Tibial nerve (tissue), 4 donors: ENCODE measurements at regions not wholly inside any gene's neighbourhood (a gene's known extent, or its start where the extent isn't known, plus 50 kb on each side); places are given as distances from the start of the nearest gene placed in this dataset.

Source experiments
- DNase-seq, 2 donors: peaks; one replicate each; pipeline ENCODE4 v3.0.0-alpha.2; 2019; ENCODE audit warnings: low spot score in 2 of 2
- H3K27ac ChIP-seq, 4 donors: fragments of 200-600 bp; sonication (generic) in 3 of 4; one replicate each; pipeline ENCODE4 v1.5.1; 2017 to 2019; ENCODE audit warnings: mild to moderate bottlenecking in 1 of 4
- H3K27me3 ChIP-seq, 2 donors: fragments of 200-600 bp; sonication (generic) in 1 of 2; one replicate each; pipeline versions ENCODE4 v1.5.1 to v1.6.0; 2017 to 2019
- H3K36me3 ChIP-seq, 3 donors: fragments of 200-600 bp; sonication (generic); one replicate each; pipeline ENCODE4 v1.5.1; 2018 to 2019
- H3K4me1 ChIP-seq, 4 donors: fragments of 200-600 bp; sonication (generic) in 3 of 4; one replicate each; pipeline ENCODE4 v1.5.1; 2017 to 2019
- H3K4me3 ChIP-seq, 4 donors: fragments of 200-600 bp; sonication (generic) in 3 of 4; one replicate each; pipeline ENCODE4 v1.5.1; 2017 to 2019; ENCODE audit warnings: mild to moderate bottlenecking in 1 of 4, moderate library complexity in 1 of 4
- H3K9me3 ChIP-seq, 4 donors: fragments of 200-600 bp; sonication (generic) in 3 of 4; one replicate each; pipeline ENCODE4 v1.5.1; 2017 to 2019
- EP300 ChIP-seq, 2 donors: sonication (generic); formaldehyde crosslinking; IDR thresholded peaks; one replicate each; pipeline ENCODE4 v1.6.1; 2017; ENCODE audit warnings: antibody characterized with exemption in 2 of 2, mild to moderate bottlenecking in 1 of 2
- POLR2A ChIP-seq, 2 donors: fragments of 450-650 bp; IDR thresholded peaks; one replicate each; pipeline ENCODE4 v1.6.1; 2017; ENCODE audit warnings: antibody characterized with exemption in 2 of 2, mild to moderate bottlenecking in 2 of 2, moderate library complexity in 2 of 2
- WGBS, 2 donors: methylation state at CpG; one replicate each; pipeline ENCODE4 v1.1.5; 2018; 5-methylcytosine and 5-hydroxymethylcytosine counted together
- TF ChIP-seq, protein P1 (sequence below), 5 experiments: fragments of 200-600 bp in 3 of 5; fragments of 450-650 bp in 2 of 5; sonication (generic) in 3 of 5; IDR thresholded peaks; one replicate each; pipeline ENCODE4 v1.5.1; 2016 to 2019; ENCODE audit warnings: antibody characterized with exemption in 5 of 5, mild to moderate bottlenecking in 3 of 5, moderate library complexity in 2 of 5

DNA sequence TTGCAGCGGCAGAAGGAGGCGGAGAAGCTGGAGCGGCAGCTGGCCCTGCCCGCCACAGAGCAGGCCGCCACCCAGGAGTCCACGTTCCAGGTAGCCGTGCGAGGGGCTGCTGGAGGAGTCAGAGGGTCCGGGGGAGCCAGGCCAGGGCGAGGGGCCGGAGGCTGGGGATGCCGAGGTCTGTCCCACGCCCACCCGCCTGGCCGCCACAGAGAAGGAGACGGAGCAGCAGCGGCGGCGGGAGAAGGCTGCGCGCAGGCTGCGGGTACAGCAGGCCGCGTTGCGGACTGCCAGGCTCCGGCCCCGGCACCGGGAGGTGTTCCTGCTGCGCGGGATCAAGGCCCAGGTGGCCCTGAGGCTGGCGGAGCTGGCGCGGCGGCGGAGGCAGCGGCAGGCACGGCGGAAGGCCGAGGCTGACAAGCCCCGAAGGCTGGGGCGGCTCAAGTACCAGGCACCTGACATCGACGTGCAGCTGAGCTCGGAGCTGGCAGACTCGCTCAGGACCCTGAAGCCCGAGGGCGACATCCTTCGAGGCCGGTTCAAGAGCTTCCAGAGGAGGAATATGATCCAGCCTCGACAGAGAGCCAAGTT, 625.0 kb downstream of the MCTP2 start:
- Histone ChIP-seq H3K36me3 (no peaks in the 10 kb centered on the region), H3K4me3 (no peak overlapping the region), H3K27me3 (no peaks in the 10 kb centered on the region), H3K9me3 (peaks cover 0 to 4% (median 0%) of the 10 kb centered on the region in 4 donors), H3K27ac (no peak overlapping the region), H3K4me1 (peaks cover 0 to 4% (median 0%) of the 10 kb centered on the region in 4 donors)
- DNase-seq, result no peak
- TF ChIP-seq, protein P1, sequence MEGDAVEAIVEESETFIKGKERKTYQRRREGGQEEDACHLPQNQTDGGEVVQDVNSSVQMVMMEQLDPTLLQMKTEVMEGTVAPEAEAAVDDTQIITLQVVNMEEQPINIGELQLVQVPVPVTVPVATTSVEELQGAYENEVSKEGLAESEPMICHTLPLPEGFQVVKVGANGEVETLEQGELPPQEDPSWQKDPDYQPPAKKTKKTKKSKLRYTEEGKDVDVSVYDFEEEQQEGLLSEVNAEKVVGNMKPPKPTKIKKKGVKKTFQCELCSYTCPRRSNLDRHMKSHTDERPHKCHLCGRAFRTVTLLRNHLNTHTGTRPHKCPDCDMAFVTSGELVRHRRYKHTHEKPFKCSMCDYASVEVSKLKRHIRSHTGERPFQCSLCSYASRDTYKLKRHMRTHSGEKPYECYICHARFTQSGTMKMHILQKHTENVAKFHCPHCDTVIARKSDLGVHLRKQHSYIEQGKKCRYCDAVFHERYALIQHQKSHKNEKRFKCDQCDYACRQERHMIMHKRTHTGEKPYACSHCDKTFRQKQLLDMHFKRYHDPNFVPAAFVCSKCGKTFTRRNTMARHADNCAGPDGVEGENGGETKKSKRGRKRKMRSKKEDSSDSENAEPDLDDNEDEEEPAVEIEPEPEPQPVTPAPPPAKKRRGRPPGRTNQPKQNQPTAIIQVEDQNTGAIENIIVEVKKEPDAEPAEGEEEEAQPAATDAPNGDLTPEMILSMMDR (IDR thresholded peaks at IDR 0.05), result no peak
- TF ChIP-seq POLR2A (IDR thresholded peaks at IDR 0.05), result no peak
- no peak for TF ChIP-seq EP300 (IDR thresholded peaks at IDR 0.05)
- 94 to 95% methylated on average over 45 to 50 of the region's 50 CpGs for WGBS, 2 donors

DNA sequence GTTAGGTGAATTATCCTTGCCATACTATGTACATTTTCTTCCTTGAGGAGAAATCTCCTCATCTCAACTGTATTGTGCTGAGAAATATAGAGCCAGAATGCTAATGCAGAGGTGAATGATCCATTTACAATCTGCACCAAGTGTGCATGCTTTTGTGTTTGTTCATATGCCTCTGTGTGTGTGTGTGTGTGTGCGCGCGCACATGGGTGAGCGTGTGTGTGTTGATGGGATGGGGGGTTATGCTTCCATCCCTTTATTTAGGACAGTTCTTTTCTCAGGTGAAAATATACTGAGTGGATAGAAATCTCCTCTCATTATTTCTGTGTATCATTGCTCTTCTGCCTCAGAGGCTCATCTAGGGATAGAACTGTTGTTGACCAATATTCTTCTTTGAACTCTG, 626.1 kb downstream of the MCTP2 start:
- H3K4me1 ChIP-seq, result peaks cover 0 to 4% (median 0%) of the 10 kb centered on the region in 4 donors
- H3K36me3 ChIP-seq, result no peaks in the 10 kb centered on the region
- H3K27me3 ChIP-seq, result no peaks in the 10 kb centered on the region
- no peak for DNase-seq
- peaks cover 0 to 4% (median 0%) of the 10 kb centered on the region in 4 donors for H3K9me3 ChIP-seq
- no peak overlapping the region for H3K4me3 ChIP-seq
- TF ChIP-seq EP300 (IDR thresholded peaks at IDR 0.05) (no peak), POLR2A (IDR thresholded peaks at IDR 0.05) (no peak)
- TF ChIP-seq, protein P1 (IDR thresholded peaks at IDR 0.05), result no peak
- WGBS, 2 donors, result 95 to 99% methylated on average over 4 of the region's 4 CpGs
- no peak overlapping the region for H3K27ac ChIP-seq

DNA sequence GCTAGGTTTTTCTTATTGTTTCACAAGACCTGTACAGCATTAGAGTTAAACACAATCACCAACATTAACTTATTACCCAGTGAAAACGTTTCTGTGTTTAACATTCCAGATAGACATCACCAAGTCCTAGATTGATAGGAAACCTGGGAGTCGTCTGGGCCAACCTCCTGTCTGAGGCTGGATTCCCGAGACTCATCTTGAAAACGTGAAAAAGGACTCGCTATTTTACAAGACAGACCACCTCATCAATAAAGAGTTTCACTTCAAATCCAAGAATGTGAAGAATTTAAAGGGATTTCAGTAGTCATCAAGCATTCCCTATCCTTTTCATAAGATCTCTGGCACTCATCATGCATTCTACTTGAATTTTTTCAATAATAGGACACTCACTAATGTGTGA, 626.6 kb downstream of the MCTP2 start:
- 53 to 56% methylated on average over 4 of the region's 5 CpGs for WGBS, 2 donors
- no peaks in the 10 kb centered on the region for H3K27me3 ChIP-seq
- H3K9me3 ChIP-seq, result no peaks in the 10 kb centered on the region
- peaks cover 0 to 4% (median 0%) of the 10 kb centered on the region in 4 donors for H3K4me1 ChIP-seq
- TF ChIP-seq, protein P1 (IDR thresholded peaks at IDR 0.05), result no peak
- TF ChIP-seq EP300 (IDR thresholded peaks at IDR 0.05) (no peak), POLR2A (IDR thresholded peaks at IDR 0.05) (no peak)
- no peaks in the 10 kb centered on the region for H3K36me3 ChIP-seq
- H3K4me3 ChIP-seq, result no peak overlapping the region
- DNase-seq, result no peak
- H3K27ac ChIP-seq, result no peak overlapping the region

DNA sequence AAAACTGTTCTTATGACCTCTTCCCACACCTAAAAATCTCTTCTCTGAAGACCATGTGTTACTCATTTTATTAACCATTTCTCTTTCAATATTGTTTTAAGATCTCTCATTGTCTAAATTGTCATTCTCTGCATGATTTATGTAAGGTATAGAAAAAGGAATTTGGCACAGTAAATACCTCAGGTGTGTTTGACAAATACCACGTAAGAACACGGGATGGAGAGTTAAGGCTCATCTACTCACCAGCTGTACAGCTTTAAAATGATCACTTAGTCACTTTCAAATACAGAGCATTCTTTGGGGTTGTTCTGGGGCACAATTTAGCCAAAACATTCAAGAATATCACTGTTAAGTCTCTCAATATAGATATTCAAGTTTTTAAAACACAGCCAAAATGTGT, 627.1 kb downstream of the MCTP2 start:
- DNase-seq, result no peak
- Histone ChIP-seq H3K27ac (no peak overlapping the region), H3K4me3 (no peak overlapping the region), H3K27me3 (no peaks in the 10 kb centered on the region), H3K4me1 (peaks cover 0 to 4% (median 0%) of the 10 kb centered on the region in 4 donors), H3K36me3 (no peaks in the 10 kb centered on the region), H3K9me3 (no peaks in the 10 kb centered on the region)
- WGBS, 2 donors, result 60 to 63% methylated on average over 2 of the region's 2 CpGs
- TF ChIP-seq, protein P1 (IDR thresholded peaks at IDR 0.05), result no peak
- no peak for TF ChIP-seq EP300 (IDR thresholded peaks at IDR 0.05)
- TF ChIP-seq POLR2A (IDR thresholded peaks at IDR 0.05), result no peak

DNA sequence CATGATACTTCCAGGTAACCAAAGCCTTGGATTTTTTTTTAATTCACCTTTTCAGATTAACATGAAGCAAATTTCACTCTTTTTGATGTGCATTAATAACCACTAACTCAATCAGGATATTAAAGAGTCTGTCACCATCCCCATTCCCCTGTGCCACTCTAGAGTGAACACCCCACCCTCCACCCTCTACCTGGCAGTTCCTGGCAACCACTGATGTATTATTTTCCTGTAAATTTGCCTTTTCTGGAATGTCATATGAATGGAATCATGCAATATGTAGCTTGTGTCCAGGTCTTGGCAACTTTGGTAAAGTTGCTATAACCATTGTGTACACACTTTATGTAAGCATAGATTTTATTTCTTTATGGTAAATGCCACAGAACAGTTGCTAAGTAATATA, 627.6 kb downstream of the MCTP2 start:
- no peak for DNase-seq
- no peaks in the 10 kb centered on the region for H3K27me3 ChIP-seq
- TF ChIP-seq, protein P1 (IDR thresholded peaks at IDR 0.05), result no peak
- no peak for TF ChIP-seq POLR2A (IDR thresholded peaks at IDR 0.05)
- TF ChIP-seq EP300 (IDR thresholded peaks at IDR 0.05), result no peak
- H3K4me3 ChIP-seq, result no peak overlapping the region
- no peak overlapping the region for H3K27ac ChIP-seq
- H3K4me1 ChIP-seq, result peaks cover 0 to 4% (median 0%) of the 10 kb centered on the region in 4 donors
- H3K9me3 ChIP-seq, result no peaks in the 10 kb centered on the region
- no peaks in the 10 kb centered on the region for H3K36me3 ChIP-seq
